Stimulated activated CD4-positive, alpha-beta T cell treated with anti-CD3 and anti-CD28 coated beads, Interleukin-2, amount 100 ng/mL, for 48 hours (primary cell): ENCODE measurements at regions not wholly inside any gene's neighbourhood (a gene's known extent, or its start where the extent isn't known, plus 50 kb on each side); places are given as distances from the start of the nearest gene placed in this dataset.
A peak's percentile ranks its signal among the peaks of the same experiment; 100 is the strongest.

Experiments
- DNase-seq, 2 donors: peaks; one replicate each; pipeline ENCODE4 v3.0.0-alpha.2; 2020

GRCh38 chr5:88144219-88145001 is 124.2 kb downstream of the TMEM161B start:
- no peak for DNase-seq

- no peak for DNase-seq
Measured at GRCh38 chr5:88143693-88144218, 124.9 kb downstream of the TMEM161B start.

DNA sequence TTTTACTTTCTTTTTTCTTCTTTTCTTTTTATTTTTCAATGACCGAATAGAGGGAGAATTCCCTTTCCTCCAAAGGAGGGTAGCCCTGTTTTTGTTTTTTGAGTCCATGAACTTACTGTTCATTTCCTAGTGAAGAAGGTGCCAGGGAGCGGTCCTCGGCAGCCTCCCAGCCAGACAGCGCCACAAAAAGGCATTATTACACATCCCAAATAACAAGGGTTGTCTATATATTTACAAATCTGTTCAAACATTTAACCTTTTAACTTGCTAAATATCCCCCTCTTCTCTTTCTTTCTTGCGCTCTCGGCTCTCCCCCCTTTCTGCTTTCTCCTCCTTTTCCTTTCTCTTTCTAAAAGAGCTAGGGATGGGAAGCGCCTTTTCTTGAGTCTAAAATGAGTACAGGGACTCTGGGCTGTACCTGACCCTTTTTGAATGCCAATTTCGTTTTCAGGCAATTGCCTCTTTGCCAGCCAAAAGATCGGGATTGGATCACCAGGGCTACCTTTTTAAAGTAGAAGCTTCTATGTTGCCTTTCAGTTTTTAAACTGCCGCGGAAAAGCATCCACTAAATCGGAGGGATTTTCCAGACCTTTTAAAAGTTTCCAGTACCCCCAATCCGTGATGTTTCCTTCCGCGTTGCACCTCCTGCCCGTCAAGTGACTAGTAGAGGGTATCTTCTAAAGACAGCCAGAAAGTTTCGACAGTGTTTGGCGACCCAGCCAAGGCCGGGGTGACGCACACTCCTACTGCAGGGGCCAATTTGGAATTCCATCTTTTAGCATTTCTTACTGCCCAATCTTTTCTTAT is 125.6 kb downstream of the TMEM161B start:
- no peak for DNase-seq

DNA sequence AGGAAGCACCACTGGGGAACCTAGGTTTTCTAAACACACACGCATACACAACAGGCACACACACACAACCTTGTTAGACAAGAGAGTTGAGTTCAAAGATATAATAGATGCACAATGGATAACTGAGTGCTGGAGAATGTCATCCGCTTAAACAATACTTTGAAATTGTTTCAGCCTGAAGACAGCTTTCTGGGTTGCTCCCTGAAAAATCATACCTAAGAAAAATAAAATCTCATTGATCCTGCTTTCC is 126.1 kb downstream of the TMEM161B start:
- DNase-seq = no peak

DNA sequence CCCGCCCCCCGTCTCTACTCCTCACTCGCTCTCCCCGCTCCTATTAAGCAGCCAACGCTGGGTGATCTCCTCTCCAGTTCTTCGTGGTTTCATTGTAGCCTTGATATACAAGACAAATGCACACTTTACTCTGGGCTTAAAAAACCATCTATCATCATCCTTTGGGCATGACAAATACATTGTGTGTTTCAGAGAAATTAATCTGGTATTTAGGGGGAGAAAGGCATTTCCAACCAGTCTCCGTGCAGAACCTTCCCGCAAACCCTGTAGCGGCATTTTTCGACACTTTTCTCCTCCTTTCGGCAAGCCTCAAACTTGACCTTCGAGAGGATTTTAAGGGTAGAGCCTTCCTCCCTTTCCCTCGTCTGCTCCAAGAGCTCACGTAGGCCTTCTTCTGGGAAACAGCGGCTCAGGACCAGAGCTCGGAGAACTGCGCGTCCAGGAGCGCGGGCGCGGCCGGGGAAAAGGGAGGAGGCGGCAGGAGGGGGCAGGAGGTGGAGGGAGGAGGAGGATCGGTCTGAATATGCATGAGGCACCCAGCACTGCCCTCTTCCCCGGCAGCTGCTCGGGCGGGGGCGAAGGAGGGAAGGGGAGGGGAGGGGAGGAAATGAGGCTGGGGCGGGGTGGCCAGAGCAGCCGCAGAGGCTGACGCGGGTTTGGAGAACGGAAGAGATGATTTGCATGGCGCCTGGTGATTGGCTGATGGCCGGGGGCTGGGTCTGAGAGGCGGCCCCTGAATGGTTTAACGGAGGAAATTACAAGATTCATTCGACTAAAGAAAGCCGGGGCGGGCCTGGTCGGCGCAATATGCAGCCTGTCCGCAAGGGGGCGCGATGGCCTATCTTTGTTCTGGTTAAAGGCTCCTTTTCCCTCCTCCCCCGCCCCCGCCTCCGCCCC is 127.5 kb downstream of the TMEM161B start:
- DNase-seq = peak; percentile 73 to 80

DNA sequence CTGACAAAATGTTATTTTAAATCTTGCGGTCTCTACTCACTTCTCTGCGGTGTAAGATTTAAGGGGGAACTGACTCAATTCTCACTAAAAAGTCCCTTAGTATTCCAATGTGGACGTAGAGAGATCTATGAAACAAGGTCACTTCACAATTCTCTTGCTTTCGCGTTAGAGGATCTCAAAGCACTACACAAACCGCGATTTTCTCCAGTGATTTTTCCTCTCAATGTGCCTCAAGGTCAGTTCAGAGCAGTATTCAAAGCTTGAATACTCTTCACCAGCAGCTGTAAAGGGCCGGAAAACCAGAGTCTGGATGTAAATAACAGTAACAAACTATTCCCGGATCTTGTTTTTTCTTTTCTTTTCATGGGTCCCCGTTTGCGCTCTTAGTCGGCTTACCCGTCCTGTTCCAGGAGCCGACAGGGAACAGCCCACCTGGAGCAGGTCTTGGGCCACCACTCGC is 128.2 kb downstream of the TMEM161B start:
- no peak for DNase-seq

GRCh38 chr5:88130211-88130815 is 138.3 kb downstream of the TMEM161B start:
- DNase-seq = no peak

DNA sequence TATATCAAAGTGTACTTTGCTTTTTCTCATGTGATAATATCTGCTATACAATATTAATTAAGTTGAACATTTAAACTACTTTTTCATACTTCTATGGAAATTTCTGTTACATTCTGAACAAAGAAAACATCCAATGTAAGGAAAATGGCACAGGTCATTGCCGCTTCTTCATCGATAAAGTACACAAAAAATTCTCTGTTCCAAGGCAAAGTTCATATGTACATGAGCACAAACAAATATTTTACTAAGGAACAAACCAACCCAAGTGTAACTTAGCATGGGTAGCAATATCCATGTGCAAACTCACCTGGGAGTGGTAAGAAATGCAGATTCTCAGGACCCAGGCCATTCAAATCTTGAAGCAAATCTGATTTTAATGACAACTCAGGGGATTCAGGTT is 139.8 kb downstream of the TMEM161B start:
- DNase-seq = no peak

- no peak for DNase-seq
Measured at GRCh38 chr5:88119535-88120125, 149.0 kb downstream of the TMEM161B start.

GRCh38 chr5:88118179-88118578 is 150.5 kb downstream of the TMEM161B start:
- no peak for DNase-seq

- no peak for DNase-seq
Measured at GRCh38 chr5:88117546-88117945, 151.1 kb downstream of the TMEM161B start.

DNA sequence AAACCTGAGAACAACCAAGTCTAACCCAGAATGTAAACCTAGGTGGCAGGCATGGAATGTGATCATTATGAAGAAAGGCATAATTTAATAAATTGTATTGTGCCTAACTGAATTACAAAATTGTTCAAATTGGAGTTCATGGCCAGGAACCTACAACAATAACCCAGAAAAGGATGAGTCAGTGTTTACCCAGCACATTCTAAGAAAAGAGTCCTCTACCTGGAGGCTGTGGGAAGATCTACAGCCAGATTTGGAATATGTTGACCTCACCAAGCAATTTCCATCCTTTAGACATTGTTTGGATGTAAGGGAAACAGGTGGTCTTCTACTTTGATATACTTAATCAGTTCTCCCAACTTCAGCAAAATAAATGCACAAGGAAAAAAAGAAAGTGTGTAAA is 152.2 kb downstream of the TMEM161B start:
- no peak for DNase-seq

DNA sequence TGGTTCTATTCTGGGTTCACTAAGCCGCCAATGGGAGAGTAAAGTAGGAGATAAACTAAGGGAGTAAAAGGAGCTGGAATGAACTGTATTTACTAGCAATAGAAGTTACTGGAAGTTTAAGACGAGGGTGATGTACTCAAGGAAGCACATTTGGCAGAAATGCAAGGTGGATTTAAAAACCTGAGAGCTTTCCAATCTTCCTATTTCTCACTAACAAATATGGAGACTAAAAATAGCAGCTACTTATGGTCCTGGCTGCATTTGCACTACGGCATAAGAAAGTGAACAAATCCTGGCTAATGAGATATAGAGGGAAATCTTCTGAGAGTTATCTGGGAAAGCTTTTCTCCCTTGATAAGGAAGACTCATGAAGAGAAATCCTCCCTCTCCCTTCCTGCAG is 153.4 kb downstream of the TMEM161B start:
- no peak for DNase-seq

DNA sequence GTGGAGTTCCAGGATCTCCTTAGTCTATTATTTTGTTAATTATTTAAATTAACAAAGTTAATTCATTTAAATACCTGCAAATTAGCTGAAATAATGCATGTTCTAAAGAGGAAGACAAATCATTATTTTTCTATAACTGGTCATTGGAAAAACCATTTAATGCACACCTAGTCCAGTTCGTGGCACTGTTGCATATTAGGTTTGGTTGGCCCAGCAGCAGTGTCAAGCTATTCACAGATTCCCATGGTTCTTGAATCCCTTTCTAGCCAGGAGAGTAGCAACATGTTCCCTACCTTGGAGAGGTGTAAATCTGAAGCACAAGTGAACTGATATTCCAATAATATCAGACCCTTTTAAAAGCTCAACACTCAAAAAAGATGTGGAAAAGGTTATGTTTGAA is 155.2 kb downstream of the TMEM161B start:
- no peak for DNase-seq

DNA sequence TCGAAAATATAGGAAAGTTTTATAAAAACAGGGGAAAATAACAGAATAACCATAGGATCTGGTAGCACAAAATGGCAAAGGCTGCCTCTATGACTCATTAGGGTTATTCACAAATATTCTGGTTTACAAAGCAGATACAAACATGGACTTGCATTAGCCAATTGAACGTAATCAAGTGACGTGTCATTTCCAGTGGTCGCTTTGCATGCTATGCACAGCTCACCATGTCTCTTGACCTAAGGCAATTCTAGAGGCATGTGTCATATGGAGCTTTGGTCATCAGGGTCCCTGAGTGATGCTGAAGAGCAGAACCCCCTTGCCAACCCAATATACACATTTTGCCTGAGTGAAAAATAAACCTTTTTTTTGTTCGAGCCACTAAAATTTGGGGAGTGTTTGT is 158.8 kb downstream of the TMEM161B start:
- DNase-seq = no peak

- DNase-seq = no peak
Measured at GRCh38 chr5:88108490-88109279, 160.0 kb downstream of the TMEM161B start.

DNA sequence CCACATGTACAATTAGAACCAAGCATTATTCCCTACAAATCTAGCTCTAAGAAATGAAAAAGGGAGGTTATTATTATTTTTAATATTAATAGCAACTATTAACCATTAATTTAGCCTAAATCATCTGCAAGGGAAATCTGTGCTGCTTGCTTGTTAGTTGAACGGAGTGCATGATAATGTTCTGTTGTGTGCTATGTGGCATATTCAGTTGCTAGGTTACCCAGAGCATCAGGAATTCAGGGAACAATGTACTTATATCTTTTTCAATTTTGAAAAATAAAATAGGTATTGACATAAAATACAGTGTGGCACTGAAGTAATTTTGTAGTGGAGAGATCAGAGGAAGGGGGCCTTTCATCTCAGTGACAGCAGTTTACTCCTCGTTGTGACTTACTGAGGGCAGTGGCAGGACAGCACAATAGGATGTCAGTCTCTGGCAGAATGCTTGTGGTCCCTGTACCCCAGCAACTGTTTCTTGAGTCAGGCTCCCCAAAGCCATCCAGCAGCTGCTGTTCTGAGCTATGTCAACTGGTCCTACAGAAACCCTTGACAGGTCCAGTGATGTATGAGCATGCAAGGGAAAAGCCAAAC is 173.6 kb downstream of the TMEM161B start:
- no peak for DNase-seq

- DNase-seq = no peak
Measured at GRCh38 chr5:88094403-88094802, 174.2 kb downstream of the TMEM161B start.

DNA sequence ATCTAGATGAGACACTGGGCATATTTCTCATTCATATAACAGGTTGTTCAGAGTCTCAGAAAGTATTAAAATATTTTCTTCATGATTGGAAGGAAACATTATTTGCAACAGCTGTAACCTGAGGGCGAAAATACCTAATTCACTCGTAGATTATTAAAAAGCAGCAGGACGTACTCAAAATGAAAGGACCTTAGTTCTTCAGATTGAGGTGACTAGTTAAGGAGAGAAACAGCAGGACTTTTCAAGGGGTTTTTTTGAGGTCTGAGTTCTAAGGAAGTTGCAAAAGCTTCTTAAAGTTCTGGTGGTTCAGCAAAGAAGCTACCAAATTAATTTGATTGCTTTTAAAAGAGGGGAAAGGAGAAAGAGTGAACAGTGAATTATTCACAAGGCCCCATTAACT is 174.9 kb downstream of the TMEM161B start:
- DNase-seq = no peak

DNA sequence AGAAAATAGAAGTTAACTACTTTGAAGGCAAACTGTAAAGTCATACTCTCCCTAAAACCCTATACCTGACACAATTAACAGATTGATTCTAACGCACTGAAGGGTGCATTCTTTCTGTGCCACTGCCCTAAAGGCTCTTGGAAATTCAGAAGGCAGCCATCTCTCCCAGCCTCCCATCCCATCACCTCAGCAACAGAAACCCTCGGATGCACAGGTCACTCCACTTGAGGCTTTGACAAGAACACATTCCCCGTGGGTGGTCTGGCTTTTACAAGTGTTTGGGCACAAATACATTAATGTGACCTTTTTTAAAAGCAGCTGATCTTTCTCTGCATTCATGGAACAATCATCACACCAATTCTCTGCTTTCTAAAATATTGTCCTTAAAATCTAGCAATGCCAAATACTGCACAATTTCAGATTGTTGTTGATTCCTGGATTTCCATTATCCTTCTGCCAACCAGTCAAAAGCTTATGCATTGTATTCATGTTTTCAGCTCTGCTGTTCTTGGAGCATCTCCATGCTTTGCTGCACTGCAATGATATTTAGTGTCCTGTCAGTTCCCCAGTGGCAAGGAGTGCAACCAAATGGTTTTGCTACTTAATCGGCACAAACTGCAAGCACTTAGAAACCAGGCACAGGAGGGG is 175.6 kb downstream of the TMEM161B start:
- DNase-seq = no peak

- no peak for DNase-seq
Measured at GRCh38 chr5:88092358-88092757, 176.3 kb downstream of the TMEM161B start.
